Neutrophil (primary cell): ENCODE measurements at regions not wholly inside any gene's neighbourhood (a gene's known extent, or its start where the extent isn't known, plus 50 kb on each side); places are given as distances from the start of the nearest gene placed in this dataset.

Experiments used
- H3K27ac ChIP-seq: fragments of 200-600 bp; sonication (generic); 2 replicates; pipeline ENCODE4 v1.5.1; 2016; ENCODE audit warnings: mild to moderate bottlenecking, moderate library complexity
- H3K27me3 ChIP-seq: fragments of 200-600 bp; sonication (generic); 2 replicates; pipeline ENCODE4 v1.6.0; 2016; ENCODE audit warnings: mild to moderate bottlenecking
- H3K36me3 ChIP-seq: fragments of 200-600 bp; sonication (generic); 2 replicates; pipeline ENCODE4 v1.5.1; 2017
- H3K4me1 ChIP-seq, 2 experiments: fragments of 200-600 bp in 1 of 2; sonication (generic) in 1 of 2; 1 replicate in 1 of 2; 2 replicates in 1 of 2; pipeline versions ENCODE4 v1.5.1 to v1.6.1; 2013 to 2016; ENCODE audit warnings: low read depth in 1 of 2, low read length in 1 of 2, mild to moderate bottlenecking in 1 of 2, moderate library complexity in 1 of 2; ENCODE audit not compliant: control insufficient read depth in 1 of 2, insufficient read depth in 1 of 2
- H3K4me3 ChIP-seq, 2 experiments: fragments of 200-600 bp in 1 of 2; sonication (generic) in 1 of 2; 1 replicate in 1 of 2; 2 replicates in 1 of 2; pipeline ENCODE4 v1.5.1; 2013 to 2016; ENCODE audit warnings: low read depth in 1 of 2, low read length in 1 of 2, mild to moderate bottlenecking in 1 of 2, moderate library complexity in 1 of 2
- H3K9me3 ChIP-seq: fragments of 200-600 bp; sonication (generic); 2 replicates; pipeline ENCODE4 v1.5.1; 2016
- CTCF ChIP-seq: fragments of 200-600 bp; sonication (generic); IDR thresholded peaks from 2 replicates; pipeline ENCODE4 v1.5.1; 2016; ENCODE audit warnings: antibody characterized with exemption

- H3K27ac ChIP-seq = no peak overlapping the region
- TF ChIP-seq CTCF = no peak
These were observed 722.5 kb downstream of the ETS1 start for GRCh38 chr11:127864861-127865260.

GRCh38 chr11:127862406-127862805, 725.0 kb downstream of the ETS1 start:
- Histone ChIP-seq H3K9me3 (no peaks in the 10 kb centered on the region), H3K27me3 (no peaks in the 10 kb centered on the region), H3K4me1 (no peaks in the 10 kb centered on the region), H3K27ac (no peak overlapping the region), H3K36me3 (no peaks in the 10 kb centered on the region), H3K4me3 (no peak overlapping the region)
- TF ChIP-seq CTCF = no peak

More at GRCh38 chr11:127864861-127865260, 722.5 kb downstream of the ETS1 start:
- H3K36me3 ChIP-seq = no peaks in the 10 kb centered on the region
- no peaks in the 10 kb centered on the region for H3K9me3 ChIP-seq
- no peaks in the 10 kb centered on the region for H3K4me1 ChIP-seq
- H3K27me3 ChIP-seq = no peaks in the 10 kb centered on the region
- H3K4me3 ChIP-seq = no peak overlapping the region

- Histone ChIP-seq H3K27ac (no peak overlapping the region), H3K9me3 (no peaks in the 10 kb centered on the region), H3K27me3 (no peaks in the 10 kb centered on the region), H3K4me1 (no peaks in the 10 kb centered on the region), H3K36me3 (no peaks in the 10 kb centered on the region), H3K4me3 (no peak overlapping the region)
- no peak for TF ChIP-seq CTCF
These were observed 727.4 kb downstream of the ETS1 start for GRCh38 chr11:127859941-127860354.

- Histone ChIP-seq H3K4me1 (no peaks in the 10 kb centered on the region), H3K4me3 (no peak overlapping the region), H3K27ac (no peak overlapping the region), H3K9me3 (no peaks in the 10 kb centered on the region), H3K36me3 (no peaks in the 10 kb centered on the region), H3K27me3 (no peaks in the 10 kb centered on the region)
- no peak for TF ChIP-seq CTCF
These were observed 742.5 kb downstream of the ETS1 start for GRCh38 chr11:127844876-127845275.

GRCh38 chr11:127843483-127844396, 743.6 kb downstream of the ETS1 start:
- Histone ChIP-seq H3K36me3 (no peaks in the 10 kb centered on the region), H3K27ac (no peak overlapping the region), H3K27me3 (no peaks in the 10 kb centered on the region), H3K4me3 (no peak overlapping the region), H3K9me3 (no peaks in the 10 kb centered on the region), H3K4me1 (no peaks in the 10 kb centered on the region)
- TF ChIP-seq CTCF = no peak
